ENCODE measurements at regions not wholly inside any gene's neighbourhood (a gene's known extent, or its start where the extent isn't known, plus 50 kb on each side); places are given as distances from the start of the nearest gene placed in this dataset.

GRCh38 chr3:88824666-88825564 lies 282.5 kb upstream of the EPHA3 start:
- TF ChIP-seq POLR2AphosphoS5 (IDR thresholded peaks at IDR 0.05; ENCODE audit: low read depth) (no peak), CREB1 (CRISPR knock-in tag; IDR thresholded peaks at IDR 0.05; ENCODE audit: low read depth) (no peak), CTCF (conservative IDR thresholded peaks at IDR 0.05; ENCODE audit: low read depth in 2 of 2) (no peak), EZH2phosphoT487 (IDR thresholded peaks at IDR 0.05; ENCODE audit: unreplicated experiment) (no peak), ZNF331 (CRISPR knock-in tag; IDR thresholded peaks at IDR 0.05; ENCODE audit: low read depth) (no peak), EZH2 (IDR thresholded peaks at IDR 0.05; ENCODE audit: low read depth, unreplicated experiment) (no peak), NANOG (IDR thresholded peaks at IDR 0.05; ENCODE audit: borderline replicate concordance) (no peak), REST (IDR thresholded peaks at IDR 0.05; ENCODE audit: unreplicated experiment) (no peak), STAT1 (IDR thresholded peaks at IDR 0.05; ENCODE audit: unreplicated experiment) (no peak), ETS1 (IDR thresholded peaks at IDR 0.05) (no peak), ZNF114 (CRISPR knock-in tag; IDR thresholded peaks at IDR 0.05) (no peak), JUNB (IDR thresholded peaks at IDR 0.05; ENCODE audit: unreplicated experiment) (no peak)

Data from GM23338 (cell line).